Upper lobe of left lung (tissue), 4 donors: ENCODE measurements at regions not wholly inside any gene's neighbourhood (a gene's known extent, or its start where the extent isn't known, plus 50 kb on each side); places are given as distances from the start of the nearest gene placed in this dataset.

Experiments used
- CTCF ChIP-seq, 6 experiments: fragments of 450-650 bp in 4 of 6; fragments of 200-600 bp in 2 of 6; sonication (generic) in 2 of 6; IDR thresholded peaks; one replicate each; pipeline ENCODE4 v1.5.1; 2016 to 2019; ENCODE audit warnings: antibody characterized with exemption in 6 of 6
- EP300 ChIP-seq, 4 donors: sonication (generic); formaldehyde crosslinking; IDR thresholded peaks; one replicate each; pipeline ENCODE4 v1.5.1; 2017; ENCODE audit warnings: antibody characterized with exemption in 4 of 4, control low read depth in 2 of 4
- POLR2A ChIP-seq, 4 donors: fragments of 450-650 bp; IDR thresholded peaks; one replicate each; pipeline ENCODE4 v1.5.1; 2016 to 2017; ENCODE audit warnings: antibody characterized with exemption in 4 of 4, mild to moderate bottlenecking in 2 of 4

DNA sequence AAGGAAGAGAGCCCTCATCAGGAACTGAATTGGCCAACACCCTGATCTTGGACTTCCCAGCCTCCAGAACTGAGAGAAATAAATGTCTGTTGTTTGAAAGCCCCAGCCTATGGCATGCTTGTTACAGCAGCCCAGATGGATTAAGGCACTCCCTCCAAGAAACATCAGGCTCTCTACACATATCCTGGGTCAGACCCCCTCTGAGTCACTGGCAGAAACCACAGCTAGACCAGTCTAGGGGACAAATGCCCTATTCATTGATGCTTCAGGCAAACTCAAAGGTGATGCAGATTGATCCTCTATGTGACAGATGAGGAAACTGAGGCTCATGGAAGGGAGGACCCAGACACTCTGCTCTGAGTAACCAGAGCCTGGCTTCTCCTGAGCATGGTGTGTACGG lies 116.8 kb downstream of the WSCD1 start:
- no peak for TF ChIP-seq POLR2A (IDR thresholded peaks at IDR 0.05)
- TF ChIP-seq CTCF (IDR thresholded peaks at IDR 0.05): no peak
- no peak for TF ChIP-seq EP300 (IDR thresholded peaks at IDR 0.05)
